HepG2 (cell line): ENCODE measurements at regions not wholly inside any gene's neighbourhood (a gene's known extent, or its start where the extent isn't known, plus 50 kb on each side); places are given as distances from the start of the nearest gene placed in this dataset.

ENCODE experiments used
- BCL6 ChIP-seq: IDR thresholded peaks from 2 replicates; pipeline ENCODE4 v1.6.1; 2016; ENCODE audit warnings: missing genetic modification reagents, missing compliant biosample characterization
- EP300 ChIP-seq, 3 experiments: sonication (generic) in 1 of 3; formaldehyde crosslinking in 1 of 3; IDR thresholded peaks; 2 replicates each; pipeline versions ENCODE4 v1.5.1 to v1.6.1; 2011 to 2020; ENCODE audit warnings: low read depth in 2 of 3, low read length in 2 of 3, borderline replicate concordance in 1 of 3, improper control_type of control experiment in 1 of 3, mild to moderate bottlenecking in 1 of 3, missing genetic modification reagents in 1 of 3, moderate library complexity in 1 of 3
- FOXO1 ChIP-seq: sonication (generic); formaldehyde crosslinking; IDR thresholded peaks from 2 replicates; pipeline ENCODE4 v1.4.0; 2020; ENCODE audit warnings: missing genetic modification reagents
- GATAD2A ChIP-seq: IDR thresholded peaks from 2 replicates; pipeline ENCODE4 v1.6.1; 2016
- HDAC1 ChIP-seq: sonication (generic); formaldehyde crosslinking; IDR thresholded peaks from 2 replicates; pipeline ENCODE4 v1.5.1; 2020; ENCODE audit warnings: mild to moderate bottlenecking, missing genetic modification reagents
- HNF4A ChIP-seq: sonication (generic); formaldehyde crosslinking; IDR thresholded peaks from 2 replicates; pipeline ENCODE4 v1.4.0; 2020; ENCODE audit warnings: missing genetic modification reagents
- HNRNPUL1 ChIP-seq: fragments of 200-400 bp; formaldehyde crosslinking; IDR thresholded peaks from 2 replicates; pipeline ENCODE4 v1.6.1; 2017; ENCODE audit warnings: low read depth, mild to moderate bottlenecking, low read length, moderate library complexity
- ISL2 ChIP-seq: sonication (generic); formaldehyde crosslinking; IDR thresholded peaks from 2 replicates; pipeline ENCODE4 v1.5.0; 2020; ENCODE audit warnings: missing genetic modification reagents
- MAX ChIP-seq: IDR thresholded peaks from 2 replicates; pipeline ENCODE4 v1.6.1; 2012; ENCODE audit warnings: inconsistent platforms
- MLX ChIP-seq: IDR thresholded peaks from 2 replicates; pipeline ENCODE4 v1.6.1; 2016
- NCOA2 ChIP-seq: sonication (generic); formaldehyde crosslinking; IDR thresholded peaks from 2 replicates; pipeline ENCODE4 v1.8.0; 2022; ENCODE audit warnings: inconsistent platforms
- NR2F6 ChIP-seq, 2 experiments: IDR thresholded peaks; 2 replicates each; pipeline ENCODE4 v1.6.1; 2016; ENCODE audit warnings: antibody characterized with exemption in 1 of 2, mild to moderate bottlenecking in 1 of 2
- RXRB ChIP-seq: IDR thresholded peaks from 2 replicates; pipeline ENCODE4 v1.6.1; 2016; ENCODE audit warnings: borderline replicate concordance, missing genetic modification reagents, missing compliant biosample characterization
- SIX4 ChIP-seq: sonication (generic); formaldehyde crosslinking; IDR thresholded peaks from 2 replicates; pipeline ENCODE4 v1.4.0; 2020; ENCODE audit warnings: missing genetic modification reagents
- SMAD3 ChIP-seq: sonication (generic); formaldehyde crosslinking; IDR thresholded peaks from 2 replicates; pipeline ENCODE4 v1.4.0; 2020; ENCODE audit warnings: missing genetic modification reagents
- SOX5 ChIP-seq: IDR thresholded peaks from 2 replicates; pipeline ENCODE4 v1.6.1; 2016; ENCODE audit warnings: borderline replicate concordance
- TCF7 ChIP-seq: sonication (generic); IDR thresholded peaks from 2 replicates; pipeline ENCODE4 v1.6.1; 2016; ENCODE audit warnings: antibody characterized with exemption, low read depth
- TEAD3 ChIP-seq: optimal IDR thresholded peaks from 2 replicates; pipeline ENCODE3; 2016; ENCODE audit warnings: borderline replicate concordance
- ZBTB10 ChIP-seq: sonication (generic); formaldehyde crosslinking; IDR thresholded peaks from 2 replicates; pipeline ENCODE4 v1.4.0; 2020; ENCODE audit warnings: missing genetic modification reagents, borderline replicate concordance
- ZMYM4 ChIP-seq: sonication (generic); formaldehyde crosslinking; IDR thresholded peaks from 2 replicates; pipeline ENCODE4 v1.8.1; 2023; ENCODE audit warnings: mild to moderate bottlenecking, missing genetic modification reagents
- ZNF644 ChIP-seq: IDR thresholded peaks from 2 replicates; pipeline ENCODE4 v1.6.1; 2016; ENCODE audit warnings: low read depth
- ZNF7 ChIP-seq: IDR thresholded peaks from 2 replicates; pipeline ENCODE4 v1.6.1; 2016; ENCODE audit warnings: missing biosample characterization, missing genetic modification reagents
- TF ChIP-seq, protein P1 (sequence below), 2 experiments: sonication (generic) in 1 of 2; formaldehyde crosslinking in 1 of 2; IDR thresholded peaks; 2 replicates each; pipeline versions ENCODE4 v1.4.0 to v1.6.1; 2016 to 2020; ENCODE audit warnings: borderline replicate concordance in 1 of 2, low read depth in 1 of 2, mild to moderate bottlenecking in 1 of 2, missing genetic modification reagents in 1 of 2

DNA sequence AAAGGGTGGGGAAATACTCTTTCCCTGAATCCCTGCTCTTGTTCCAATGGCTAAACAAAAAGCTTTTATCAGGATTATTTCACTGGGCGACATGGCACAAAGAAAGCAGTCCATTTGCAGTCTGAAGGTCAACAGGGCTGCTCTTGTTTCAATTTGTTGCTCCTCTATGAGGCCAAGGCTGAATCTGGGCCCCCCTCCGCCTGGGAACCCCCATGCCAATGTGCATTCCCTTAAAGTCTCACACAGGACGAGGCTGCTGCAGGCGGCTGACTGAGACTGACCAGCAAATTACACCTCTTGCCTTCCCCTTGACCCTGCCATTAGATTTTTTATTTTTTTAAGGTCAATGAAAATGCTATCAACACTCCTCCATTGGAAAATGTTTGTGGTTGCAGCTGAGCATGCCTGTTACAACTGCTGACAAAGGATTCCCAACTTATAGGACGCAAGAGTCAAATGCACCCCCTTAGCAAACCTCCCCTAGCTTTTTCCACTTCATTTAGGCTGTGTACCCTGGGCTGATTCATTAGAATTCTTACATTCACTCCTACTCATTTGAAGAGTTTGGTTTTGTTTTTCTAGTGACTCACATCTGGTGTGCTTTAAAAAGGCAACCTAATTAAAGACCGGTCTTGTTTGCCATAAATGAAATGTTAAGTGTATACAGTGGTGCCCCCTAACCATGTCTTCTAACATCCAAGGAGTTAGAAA is 60.8 kb upstream of the ARHGEF3 start (continued):
- TF ChIP-seq, protein P1, sequence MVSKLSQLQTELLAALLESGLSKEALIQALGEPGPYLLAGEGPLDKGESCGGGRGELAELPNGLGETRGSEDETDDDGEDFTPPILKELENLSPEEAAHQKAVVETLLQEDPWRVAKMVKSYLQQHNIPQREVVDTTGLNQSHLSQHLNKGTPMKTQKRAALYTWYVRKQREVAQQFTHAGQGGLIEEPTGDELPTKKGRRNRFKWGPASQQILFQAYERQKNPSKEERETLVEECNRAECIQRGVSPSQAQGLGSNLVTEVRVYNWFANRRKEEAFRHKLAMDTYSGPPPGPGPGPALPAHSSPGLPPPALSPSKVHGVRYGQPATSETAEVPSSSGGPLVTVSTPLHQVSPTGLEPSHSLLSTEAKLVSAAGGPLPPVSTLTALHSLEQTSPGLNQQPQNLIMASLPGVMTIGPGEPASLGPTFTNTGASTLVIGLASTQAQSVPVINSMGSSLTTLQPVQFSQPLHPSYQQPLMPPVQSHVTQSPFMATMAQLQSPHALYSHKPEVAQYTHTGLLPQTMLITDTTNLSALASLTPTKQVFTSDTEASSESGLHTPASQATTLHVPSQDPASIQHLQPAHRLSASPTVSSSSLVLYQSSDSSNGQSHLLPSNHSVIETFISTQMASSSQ (IDR thresholded peaks at IDR 0.05; ENCODE audit: low read depth), result no peak
- TF ChIP-seq, protein P1 (CRISPR knock-in tag; IDR thresholded peaks at IDR 0.05; ENCODE audit: borderline replicate concordance), result peak; percentile 39; the same call in 1 of the 2 replicates
- TF ChIP-seq ZNF644 (CRISPR knock-in tag) (peak; percentile 57; the same call in 1 of the 2 replicates), EP300 (IDR thresholded peaks at IDR 0.05; ENCODE audit: low read depth in 2 of 2, low read length in 2 of 2) (peak in 1 of 2 experiments; percentile 32; a peak in 1 of 4 replicates), EP300 (CRISPR knock-in tag; IDR thresholded peaks at IDR 0.05; ENCODE audit: borderline replicate concordance) (no peak; the same call in 1 of the 2 replicates), SMAD3 (CRISPR knock-in tag) (0 out of 2 replicates have a peak, but pooled peaks have one; percentile 15), TCF7 (0 out of 2 replicates have a peak, but pooled peaks have one; percentile 14), ISL2 (0 out of 2 replicates have a peak, but pooled peaks have one; percentile 56), HNF4A (CRISPR knock-in tag) (peak; percentile 56), ZBTB10 (CRISPR knock-in tag) (0 out of 2 replicates have a peak, but pooled peaks have one; percentile 56), ZNF7 (peak; percentile 92), BCL6 (CRISPR knock-in tag) (peak; percentile 66), ZMYM4 (CRISPR knock-in tag) (peak; percentile 42; the same call in 1 of the 2 replicates), GATAD2A (CRISPR knock-in tag) (peak; percentile 29; the same call in 1 of the 2 replicates), HNRNPUL1 (no peak), SIX4 (CRISPR knock-in tag) (peak; percentile 65; the same call in 1 of the 2 replicates), NR2F6 (IDR thresholded peaks at IDR 0.05) (no peak; the same call in none of the 2 replicates), NR2F6 (CRISPR knock-in tag; IDR thresholded peaks at IDR 0.05) (peak; percentile 45; the same call in 1 of the 2 replicates), MAX (peak; percentile 45; the same call in 1 of the 2 replicates), TEAD3 (CRISPR knock-in tag) (peak; percentile 11), FOXO1 (CRISPR knock-in tag) (peak; percentile 67), MLX (CRISPR knock-in tag) (no peak), HDAC1 (CRISPR knock-in tag) (peak; percentile 28; the same call in 1 of the 2 replicates), SOX5 (CRISPR knock-in tag) (peak; percentile 70; the same call in 1 of the 2 replicates), NCOA2 (peak; percentile 61), RXRB (CRISPR knock-in tag) (peak; percentile 44; the same call in 1 of the 2 replicates)
